RWPE2 (cell line): ENCODE measurements at regions not wholly inside any gene's neighbourhood (a gene's known extent, or its start where the extent isn't known, plus 50 kb on each side); places are given as distances from the start of the nearest gene placed in this dataset.

Experiments
- ATAC-seq: fragments of 200-7000 bp; cut with Tn5 transposase; 3 replicates; pipeline ENCODE4 v1.9.1; 2021; ENCODE audit warnings: low read depth
- DNase-seq: peaks from one replicate; pipeline ENCODE4 v3.0.0-alpha.2; 2020; ENCODE audit warnings: low spot score
- H3K27ac ChIP-seq: fragments of 450-650 bp; 2 replicates; pipeline ENCODE4 v1.5.1; 2017; ENCODE audit warnings: mild to moderate bottlenecking; ENCODE audit not compliant: poor library complexity, severe bottlenecking
- H3K27me3 ChIP-seq: fragments of 250-450 bp; sonication (Bioruptor Pico); 2 replicates; pipeline ENCODE4 v1.5.1; 2021; ENCODE audit warnings: mild to moderate bottlenecking, moderate library complexity; ENCODE audit not compliant: insufficient read depth, poor library complexity, severe bottlenecking
- H3K36me3 ChIP-seq: fragments of 250-450 bp; sonication (Bioruptor Pico); 2 replicates; pipeline ENCODE4 v1.5.1; 2020; ENCODE audit warnings: low read depth, mild to moderate bottlenecking, moderate library complexity
- H3K4me1 ChIP-seq: fragments of 250-450 bp; sonication (Bioruptor Pico); 2 replicates; pipeline ENCODE4 v1.5.1; 2021; ENCODE audit warnings: mild to moderate bottlenecking, moderate library complexity; ENCODE audit not compliant: insufficient read depth, poor library complexity, severe bottlenecking
- H3K4me3 ChIP-seq: fragments of 250-450 bp; sonication (Bioruptor Pico); 2 replicates; pipeline ENCODE4 v1.5.1; 2021; ENCODE audit warnings: mild to moderate bottlenecking, moderate library complexity; ENCODE audit not compliant: severe bottlenecking
- H3K9me3 ChIP-seq: fragments of 250-450 bp; sonication (Bioruptor Pico); 2 replicates; pipeline ENCODE4 v1.5.1; 2021; ENCODE audit warnings: mild to moderate bottlenecking, moderate library complexity; ENCODE audit not compliant: severe bottlenecking
- CTCF ChIP-seq: fragments of 450-650 bp; IDR thresholded peaks from one replicate; pipeline ENCODE4 v1.5.1; 2017; ENCODE audit warnings: mild to moderate bottlenecking, moderate library complexity; ENCODE audit not compliant: poor library complexity, severe bottlenecking

DNA sequence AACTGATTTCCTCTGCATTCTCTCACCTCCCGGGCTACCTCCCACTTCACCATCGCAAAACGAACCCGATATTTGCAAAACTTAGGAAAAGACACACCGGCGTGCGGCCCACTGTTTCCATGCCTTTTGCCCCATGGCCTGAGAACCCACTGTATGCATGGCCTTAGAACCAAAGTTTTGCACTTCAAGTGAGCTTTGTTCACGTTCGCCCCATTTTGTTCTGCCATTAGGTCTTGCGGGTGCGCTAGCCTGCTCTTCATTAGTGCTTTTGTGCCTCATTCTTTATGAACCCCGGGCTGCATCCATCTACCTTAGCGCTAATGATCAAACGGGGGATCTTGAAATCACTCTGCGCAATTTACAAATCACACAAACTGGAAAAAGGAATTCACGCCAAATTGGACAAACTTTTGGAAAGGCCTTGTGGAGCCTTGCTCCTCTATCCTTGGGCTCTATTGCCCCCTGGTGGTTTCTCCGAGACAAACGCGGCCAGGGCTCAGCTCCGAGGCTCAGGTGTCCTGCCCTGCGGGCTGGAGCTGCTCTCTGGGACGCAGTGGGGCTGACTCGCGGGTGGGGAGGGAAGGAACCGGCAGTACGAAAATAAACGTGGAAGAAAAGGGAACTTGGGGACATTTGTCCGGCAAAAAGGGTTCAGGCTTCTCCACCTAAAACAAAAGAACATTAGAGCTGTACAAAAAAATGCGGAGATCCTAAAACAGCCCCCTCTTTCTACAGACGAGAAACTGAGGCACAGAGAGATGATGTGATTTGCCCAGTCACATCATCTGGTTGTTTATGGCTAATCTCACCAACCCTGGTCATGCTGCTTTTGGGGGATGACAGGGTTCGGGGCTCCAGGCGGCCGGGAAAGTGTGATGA, 300.4 kb upstream of the NFE2L3 start:
- no peaks in the 10 kb centered on the region for H3K36me3 ChIP-seq
- peaks cover 13% of the 10 kb centered on the region for H3K4me1 ChIP-seq
- peak; percentile 63 for ATAC-seq
- no peak overlapping the region for H3K27ac ChIP-seq
- peaks cover 11% of the 10 kb centered on the region for H3K27me3 ChIP-seq
- DNase-seq, result no peak
- no peak overlapping the region for H3K4me3 ChIP-seq
- TF ChIP-seq CTCF, result peak; percentile 90
- no peaks in the 10 kb centered on the region for H3K9me3 ChIP-seq

- Histone ChIP-seq H3K4me3 (no peak overlapping the region), H3K36me3 (no peaks in the 10 kb centered on the region), H3K27me3 (peaks cover 11% of the 10 kb centered on the region), H3K9me3 (no peaks in the 10 kb centered on the region), H3K4me1 (peaks cover 13% of the 10 kb centered on the region), H3K27ac (no peak overlapping the region)
- DNase-seq, result no peak
- TF ChIP-seq CTCF, result no peak
- no peak for ATAC-seq
Observed at GRCh38 chr7:25852211-25852938, 299.6 kb upstream of the NFE2L3 start.

DNA sequence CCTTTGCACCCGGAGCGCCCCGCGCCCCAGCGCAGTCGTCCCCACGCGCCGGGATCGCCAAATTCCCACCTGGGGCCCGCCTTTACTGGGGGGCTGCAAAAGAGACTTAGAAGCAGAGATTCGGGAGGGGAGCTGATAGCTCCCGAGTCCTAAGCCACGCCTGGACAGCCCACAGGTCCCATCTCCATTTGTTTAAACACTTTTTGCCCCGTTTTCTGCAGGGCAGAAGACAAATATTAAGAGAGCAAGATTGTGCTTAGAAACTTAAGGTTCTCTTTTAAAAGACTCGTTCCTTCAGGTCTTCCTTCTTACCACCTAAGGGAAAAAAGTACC, 299.1 kb upstream of the NFE2L3 start:
- Histone ChIP-seq H3K36me3 (no peaks in the 10 kb centered on the region), H3K4me3 (no peak overlapping the region), H3K4me1 (peaks cover 13% of the 10 kb centered on the region), H3K9me3 (no peaks in the 10 kb centered on the region), H3K27me3 (peaks cover 11% of the 10 kb centered on the region), H3K27ac (no peak overlapping the region)
- ATAC-seq (no peak), DNase-seq (no peak)
- TF ChIP-seq CTCF, result no peak

DNA sequence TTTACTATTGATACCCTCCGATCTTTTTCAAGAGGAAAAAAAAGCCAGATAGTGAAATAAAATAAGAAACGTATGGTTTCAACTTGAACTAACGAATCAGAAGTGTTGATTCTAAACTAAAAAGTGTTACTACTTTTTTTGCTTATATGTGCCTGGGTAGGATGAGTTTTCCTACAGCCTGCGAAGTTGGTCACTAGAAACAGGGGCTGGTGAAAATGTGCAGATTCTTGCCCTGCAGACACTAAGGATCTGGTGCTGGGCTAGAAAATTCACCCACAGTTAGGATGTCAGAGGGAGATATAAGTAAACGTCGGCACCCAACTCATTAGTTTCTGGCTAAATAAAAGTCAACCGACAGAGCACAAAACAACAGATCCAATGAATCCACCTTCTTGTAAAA, 298.7 kb upstream of the NFE2L3 start:
- H3K9me3 ChIP-seq, result no peaks in the 10 kb centered on the region
- H3K27ac ChIP-seq, result no peak overlapping the region
- DNase-seq (no peak), ATAC-seq (no peak)
- no peak overlapping the region for H3K4me3 ChIP-seq
- H3K36me3 ChIP-seq, result no peaks in the 10 kb centered on the region
- peaks cover 13% of the 10 kb centered on the region for H3K4me1 ChIP-seq
- H3K27me3 ChIP-seq, result peaks cover 11% of the 10 kb centered on the region
- no peak for TF ChIP-seq CTCF
